Fibroblast of lung (primary cell): ENCODE measurements at regions not wholly inside any gene's neighbourhood (a gene's known extent, or its start where the extent isn't known, plus 50 kb on each side); places are given as distances from the start of the nearest gene placed in this dataset.

Experiments used
- EZH2 ChIP-seq: IDR thresholded peaks from 2 replicates; pipeline ENCODE4 v1.5.1; 2012; ENCODE audit warnings: low read length, control low read depth, mild to moderate bottlenecking; ENCODE audit errors: missing control alignments
- TF ChIP-seq, protein P1 (sequence below), 2 donors: IDR thresholded peaks in 1 of 2; conservative IDR thresholded peaks in 1 of 2; 1 replicate in 1 of 2; 2 replicates in 1 of 2; pipeline ENCODE4 v1.5.1; 2011 to 2012; ENCODE audit warnings: low read length in 2 of 2, control low read depth in 1 of 2, inconsistent platforms in 1 of 2, low read depth in 1 of 2, mild to moderate bottlenecking in 1 of 2

DNA sequence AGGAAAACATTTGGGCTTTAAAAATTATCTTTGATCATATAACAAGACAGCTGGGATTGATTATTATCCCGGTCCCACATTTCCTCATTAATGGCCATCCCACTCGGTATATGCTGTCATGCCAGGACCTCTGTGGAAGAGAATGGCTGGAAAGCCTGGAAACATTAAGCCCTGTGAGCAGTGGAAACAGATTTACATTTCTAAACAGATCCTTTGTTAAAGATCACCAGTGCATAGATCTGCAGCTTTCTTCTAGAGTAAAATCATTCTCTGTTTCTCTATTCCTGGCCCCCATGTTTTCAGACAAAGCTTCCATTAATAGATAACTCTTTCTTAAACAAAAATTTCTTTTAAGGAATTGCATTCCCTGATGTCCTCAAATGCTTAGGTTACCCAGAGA, 152.2 kb downstream of the CAVIN4 start:
- TF ChIP-seq, protein P1, sequence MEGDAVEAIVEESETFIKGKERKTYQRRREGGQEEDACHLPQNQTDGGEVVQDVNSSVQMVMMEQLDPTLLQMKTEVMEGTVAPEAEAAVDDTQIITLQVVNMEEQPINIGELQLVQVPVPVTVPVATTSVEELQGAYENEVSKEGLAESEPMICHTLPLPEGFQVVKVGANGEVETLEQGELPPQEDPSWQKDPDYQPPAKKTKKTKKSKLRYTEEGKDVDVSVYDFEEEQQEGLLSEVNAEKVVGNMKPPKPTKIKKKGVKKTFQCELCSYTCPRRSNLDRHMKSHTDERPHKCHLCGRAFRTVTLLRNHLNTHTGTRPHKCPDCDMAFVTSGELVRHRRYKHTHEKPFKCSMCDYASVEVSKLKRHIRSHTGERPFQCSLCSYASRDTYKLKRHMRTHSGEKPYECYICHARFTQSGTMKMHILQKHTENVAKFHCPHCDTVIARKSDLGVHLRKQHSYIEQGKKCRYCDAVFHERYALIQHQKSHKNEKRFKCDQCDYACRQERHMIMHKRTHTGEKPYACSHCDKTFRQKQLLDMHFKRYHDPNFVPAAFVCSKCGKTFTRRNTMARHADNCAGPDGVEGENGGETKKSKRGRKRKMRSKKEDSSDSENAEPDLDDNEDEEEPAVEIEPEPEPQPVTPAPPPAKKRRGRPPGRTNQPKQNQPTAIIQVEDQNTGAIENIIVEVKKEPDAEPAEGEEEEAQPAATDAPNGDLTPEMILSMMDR (conservative IDR thresholded peaks at IDR 0.05 in 1 of 2, IDR thresholded peaks at IDR 0.05 in 1 of 2; ENCODE audit: low read depth in 1 of 2, low read length in 2 of 2): no peak
- no peak for TF ChIP-seq EZH2
